GM23338 (cell line): ENCODE measurements at regions not wholly inside any gene's neighbourhood (a gene's known extent, or its start where the extent isn't known, plus 50 kb on each side); places are given as distances from the start of the nearest gene placed in this dataset.

Experiments
- ATAC-seq: fragments of 200-7000 bp; cut with Tn5 transposase; 3 replicates; pipeline ENCODE4 v1.9.1; 2020
- DNase-seq: peaks from one replicate; pipeline ENCODE4 v3.0.0-alpha.2; 2015; ENCODE audit warnings: low spot score
- H2AFZ ChIP-seq: fragments of 200-600 bp; sonication (generic); 2 replicates; pipeline ENCODE4 v1.8.0; 2016; ENCODE audit warnings: antibody characterized with exemption, mild to moderate bottlenecking, moderate library complexity
- H3F3A ChIP-seq: fragments of 200-600 bp; sonication (generic); replicated peaks from 2 replicates; pipeline ENCODE4 v1.8.0; 2017; ENCODE audit warnings: antibody characterized with exemption, mixed run types, low read depth
- H3K27ac ChIP-seq: fragments of 200-600 bp; sonication (generic); 2 replicates; pipeline ENCODE4 v1.6.1; 2016; ENCODE audit warnings: low read depth
- H3K27me3 ChIP-seq: fragments of 200-600 bp; sonication (generic); 2 replicates; pipeline ENCODE4 v1.8.0; 2016; ENCODE audit warnings: mild to moderate bottlenecking, mixed run types, moderate library complexity; ENCODE audit not compliant: insufficient read depth
- H3K36me3 ChIP-seq: fragments of 200-600 bp; sonication (generic); 2 replicates; pipeline ENCODE4 v1.8.0; 2016; ENCODE audit warnings: mild to moderate bottlenecking; ENCODE audit not compliant: insufficient read depth
- H3K4me1 ChIP-seq: fragments of 200-600 bp; sonication (generic); 2 replicates; pipeline ENCODE4 v1.8.0; 2016; ENCODE audit warnings: mild to moderate bottlenecking, moderate library complexity; ENCODE audit not compliant: insufficient read depth
- H3K4me2 ChIP-seq: fragments of 200-600 bp; sonication (generic); 2 replicates; pipeline ENCODE4 v1.7.1; 2017; ENCODE audit warnings: mixed run types
- H3K4me3 ChIP-seq: fragments of 200-600 bp; sonication (generic); 2 replicates; pipeline ENCODE4 v1.6.1; 2016; ENCODE audit warnings: mixed run types
- H3K79me2 ChIP-seq: fragments of 200-600 bp; sonication (generic); replicated peaks from 2 replicates; pipeline ENCODE4 v1.8.0; 2017; ENCODE audit warnings: mild to moderate bottlenecking; ENCODE audit not compliant: insufficient read depth
- H3K9me2 ChIP-seq: fragments of 200-600 bp; sonication (generic); 2 replicates; pipeline ENCODE4 v1.8.0; 2017; ENCODE audit not compliant: insufficient read depth
- H4K20me1 ChIP-seq: fragments of 200-600 bp; sonication (generic); replicated peaks from 2 replicates; pipeline ENCODE4 v1.8.0; 2017; ENCODE audit warnings: mild to moderate bottlenecking; ENCODE audit not compliant: insufficient read depth
- H3K27ac Mint-ChIP-seq: 2 replicates; pipeline ENCODE4 v1.8.0; 2020; ENCODE audit warnings: inconsistent platforms, mild to moderate bottlenecking, moderate library complexity, mixed read lengths
- H3K27me3 Mint-ChIP-seq: 3 replicates; pipeline ENCODE4 v1.8.0; 2022; ENCODE audit warnings: low read depth, mild to moderate bottlenecking, moderate library complexity, mixed read lengths, inconsistent platforms; ENCODE audit not compliant: insufficient read depth, poor library complexity
- H3K36me3 Mint-ChIP-seq: 3 replicates; pipeline ENCODE4 v1.8.0; 2021; ENCODE audit warnings: low read depth, mild to moderate bottlenecking, inconsistent platforms, moderate library complexity, mixed read lengths
- H3K4me1 Mint-ChIP-seq: 3 replicates; pipeline ENCODE4 v1.8.0; 2020; ENCODE audit warnings: mild to moderate bottlenecking, inconsistent platforms, mixed read lengths
- H3K4me3 Mint-ChIP-seq: 3 replicates; pipeline ENCODE4 v1.8.0; 2021; ENCODE audit warnings: moderate library complexity, mild to moderate bottlenecking, inconsistent platforms, mixed read lengths
- H3K9me3 Mint-ChIP-seq: 3 replicates; pipeline ENCODE4 v1.8.0; 2020; ENCODE audit warnings: moderate library complexity, mild to moderate bottlenecking, inconsistent platforms, mixed read lengths
- CREB1 ChIP-seq: fragments of 250-450 bp; sonication (Bioruptor Pico); IDR thresholded peaks from 2 replicates; pipeline ENCODE4 v1.5.0; 2020; ENCODE audit warnings: low read depth, mild to moderate bottlenecking, moderate library complexity
- EZH2 ChIP-seq: fragments of 200-600 bp; sonication (generic); IDR thresholded peaks from one replicate; pipeline ENCODE4 v1.8.0; 2017; ENCODE audit warnings: antibody characterized with exemption, mild to moderate bottlenecking, low read depth; ENCODE audit not compliant: unreplicated experiment
- EZH2phosphoT487 ChIP-seq: fragments of 200-600 bp; sonication (generic); IDR thresholded peaks from one replicate; pipeline ENCODE4 v1.8.1; 2018; ENCODE audit warnings: antibody characterized with exemption; ENCODE audit not compliant: unreplicated experiment
- JUNB ChIP-seq: IDR thresholded peaks from one replicate; pipeline ENCODE4 v1.6.1; 2016; ENCODE audit warnings: antibody characterized with exemption; ENCODE audit not compliant: unreplicated experiment
- NANOG ChIP-seq: IDR thresholded peaks from 2 replicates; pipeline ENCODE4 v1.6.1; 2016; ENCODE audit warnings: antibody characterized with exemption, borderline replicate concordance
- ZNF114 ChIP-seq: fragments of 250-450 bp; sonication (Bioruptor Pico); IDR thresholded peaks from 2 replicates; pipeline ENCODE4 v1.5.0; 2020; ENCODE audit warnings: mild to moderate bottlenecking, moderate library complexity
- ZNF331 ChIP-seq: fragments of 250-450 bp; sonication (Bioruptor Pico); IDR thresholded peaks from 2 replicates; pipeline ENCODE4 v1.5.0; 2020; ENCODE audit warnings: low read depth, mild to moderate bottlenecking, moderate library complexity
- ZNF462 ChIP-seq: fragments of 250-450 bp; sonication (Bioruptor Pico); IDR thresholded peaks from 2 replicates; pipeline ENCODE4 v1.5.0; 2020; ENCODE audit warnings: mild to moderate bottlenecking, moderate library complexity
- TF ChIP-seq, protein P1 (sequence below), 2 experiments: fragments of 200-600 bp in 1 of 2; sonication (generic) in 1 of 2; conservative IDR thresholded peaks; 2 replicates each; pipeline versions ENCODE4 v1.5.1 to v1.6.1; 2016 to 2017; ENCODE audit warnings: antibody characterized with exemption in 2 of 2, low read depth in 2 of 2, mild to moderate bottlenecking in 2 of 2, moderate library complexity in 1 of 2

DNA sequence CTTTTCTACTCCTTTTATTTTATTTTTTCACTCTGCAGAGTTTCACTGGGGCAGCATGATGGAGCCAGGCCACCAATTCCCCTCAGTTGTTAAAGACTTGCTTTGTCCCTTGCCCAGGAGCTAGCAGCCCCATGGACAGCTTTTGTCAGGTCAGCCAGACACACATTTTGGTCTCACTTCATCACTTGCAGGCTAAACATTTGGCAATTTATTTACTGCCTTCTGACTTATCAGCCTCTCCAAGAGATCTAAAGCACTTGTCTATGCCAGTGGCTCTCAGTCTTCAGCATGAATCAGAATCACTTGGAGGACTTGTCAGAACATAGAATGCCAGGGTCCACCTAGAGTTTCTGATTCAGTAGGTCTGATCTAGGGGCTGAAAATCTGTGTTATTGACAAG is 66.4 kb upstream of the GDF10 start (continued):
- no peak for TF ChIP-seq ZNF462 (CRISPR knock-in tag)
- no peak for TF ChIP-seq EZH2phosphoT487
- no peak for TF ChIP-seq ZNF114
- TF ChIP-seq NANOG: no peak
- TF ChIP-seq EZH2: no peak
- TF ChIP-seq JUNB: no peak
- TF ChIP-seq ZNF331: no peak
- TF ChIP-seq, protein P1, sequence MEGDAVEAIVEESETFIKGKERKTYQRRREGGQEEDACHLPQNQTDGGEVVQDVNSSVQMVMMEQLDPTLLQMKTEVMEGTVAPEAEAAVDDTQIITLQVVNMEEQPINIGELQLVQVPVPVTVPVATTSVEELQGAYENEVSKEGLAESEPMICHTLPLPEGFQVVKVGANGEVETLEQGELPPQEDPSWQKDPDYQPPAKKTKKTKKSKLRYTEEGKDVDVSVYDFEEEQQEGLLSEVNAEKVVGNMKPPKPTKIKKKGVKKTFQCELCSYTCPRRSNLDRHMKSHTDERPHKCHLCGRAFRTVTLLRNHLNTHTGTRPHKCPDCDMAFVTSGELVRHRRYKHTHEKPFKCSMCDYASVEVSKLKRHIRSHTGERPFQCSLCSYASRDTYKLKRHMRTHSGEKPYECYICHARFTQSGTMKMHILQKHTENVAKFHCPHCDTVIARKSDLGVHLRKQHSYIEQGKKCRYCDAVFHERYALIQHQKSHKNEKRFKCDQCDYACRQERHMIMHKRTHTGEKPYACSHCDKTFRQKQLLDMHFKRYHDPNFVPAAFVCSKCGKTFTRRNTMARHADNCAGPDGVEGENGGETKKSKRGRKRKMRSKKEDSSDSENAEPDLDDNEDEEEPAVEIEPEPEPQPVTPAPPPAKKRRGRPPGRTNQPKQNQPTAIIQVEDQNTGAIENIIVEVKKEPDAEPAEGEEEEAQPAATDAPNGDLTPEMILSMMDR (conservative IDR thresholded peaks at IDR 0.05; ENCODE audit: low read depth in 2 of 2): no peak

DNA sequence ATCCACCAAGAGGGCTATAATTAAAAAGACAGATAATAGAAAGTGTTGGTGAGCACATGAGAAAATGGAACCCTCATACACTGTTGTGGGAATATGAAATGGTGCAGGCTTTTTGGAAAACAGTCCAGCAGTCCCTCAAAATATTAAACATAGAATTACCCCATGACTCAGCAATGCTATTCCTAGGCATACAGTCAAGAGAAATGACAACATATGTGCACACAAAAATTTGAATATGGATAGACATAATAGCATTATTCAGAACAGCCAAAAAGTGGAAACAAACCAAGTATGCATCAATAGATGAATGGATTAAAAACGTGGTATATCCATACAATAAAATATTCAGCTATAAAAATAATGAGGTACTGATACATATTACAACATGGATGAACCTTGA is 64.5 kb upstream of the GDF10 start:
- Mint-ChIP-seq H3K27me3 (peaks cover 4% of the 10 kb centered on the region), H3K4me3 (no peak overlapping the region), H3K9me3 (no peaks in the 10 kb centered on the region), H3K4me1 (no peaks in the 10 kb centered on the region), H3K27ac (no peak overlapping the region), H3K36me3 (no peaks in the 10 kb centered on the region)
- Histone ChIP-seq H3K4me1 (no peaks in the 10 kb centered on the region), H3F3A (no peaks in the 10 kb centered on the region), H3K27ac (no peak overlapping the region), H3K27me3 (no peaks in the 10 kb centered on the region), H3K79me2 (no peaks in the 10 kb centered on the region), H2AFZ (no peak overlapping the region), H3K9me2 (peaks cover 11% of the 10 kb centered on the region; the same call in 1 of the 2 replicates), H3K4me3 (no peak overlapping the region), H4K20me1 (no peaks in the 10 kb centered on the region), H3K36me3 (no peaks in the 10 kb centered on the region), H3K4me2 (no peak overlapping the region)
- ATAC-seq: no peak
- DNase-seq: no peak
- TF ChIP-seq CREB1 (CRISPR knock-in tag): no peak
- no peak for TF ChIP-seq ZNF462 (CRISPR knock-in tag)
- TF ChIP-seq EZH2phosphoT487: no peak
